ENCODE measurements at regions not wholly inside any gene's neighbourhood (a gene's known extent, or its start where the extent isn't known, plus 50 kb on each side); places are given as distances from the start of the nearest gene placed in this dataset.

GRCh38 chr17:30677550-30678249 is 146.8 kb downstream of the CRLF3 start:
- no peak for TF ChIP-seq EZH2 (IDR thresholded peaks at IDR 0.05; ENCODE audit: borderline replicate concordance, low read depth, low read length, poor library complexity, severe bottlenecking)
- TF ChIP-seq CTCF (conservative IDR thresholded peaks at IDR 0.05; ENCODE audit: low read depth, low read length), result no peak

Measured in A673 (cell line).